Transverse colon (tissue), 4 donors: ENCODE measurements at regions not wholly inside any gene's neighbourhood (a gene's known extent, or its start where the extent isn't known, plus 50 kb on each side); places are given as distances from the start of the nearest gene placed in this dataset.

Experiments
- DNase-seq: peaks from one replicate; pipeline ENCODE4 v3.0.0-alpha.2; 2019
- H3K27ac ChIP-seq, 4 donors: fragments of 200-600 bp; sonication (generic); 2 replicates each; pipeline ENCODE4 v1.5.1; 2016 to 2018; ENCODE audit warnings: inconsistent platforms in 4 of 4
- H3K27me3 ChIP-seq: fragments of 200-600 bp; sonication (generic); 2 replicates; pipeline ENCODE4 v1.5.1; 2017; ENCODE audit warnings: inconsistent platforms
- H3K36me3 ChIP-seq, 4 donors: fragments of 200-600 bp; sonication (generic); 2 replicates each; pipeline ENCODE4 v1.5.1; 2017 to 2019; ENCODE audit warnings: inconsistent platforms in 4 of 4
- H3K4me1 ChIP-seq, 4 donors: fragments of 200-600 bp; sonication (generic); 2 replicates each; pipeline ENCODE4 v1.5.1; 2017 to 2020; ENCODE audit warnings: inconsistent platforms in 4 of 4
- H3K4me3 ChIP-seq, 4 donors: fragments of 200-600 bp; sonication (generic); 1 replicate in 1 of 4; 2 replicates in 3 of 4; pipeline versions ENCODE4 v1.5.1 to v1.6.1; 2017 to 2019; ENCODE audit warnings: inconsistent platforms in 4 of 4
- H3K9me3 ChIP-seq, 2 donors: fragments of 200-600 bp; sonication (generic); 2 replicates each; pipeline ENCODE4 v1.5.1; 2017 to 2019; ENCODE audit warnings: inconsistent platforms in 2 of 2
- CTCF ChIP-seq, 5 experiments: fragments of 200-600 bp in 3 of 5; fragments of 450-650 bp in 2 of 5; sonication (generic) in 3 of 5; IDR thresholded peaks; 1 replicate in 2 of 5; 2 replicates in 3 of 5; pipeline ENCODE4 v1.5.1; 2016 to 2017; ENCODE audit warnings: antibody characterized with exemption in 5 of 5, inconsistent platforms in 3 of 5, mild to moderate bottlenecking in 2 of 5, moderate library complexity in 1 of 5
- EP300 ChIP-seq: sonication (generic); formaldehyde crosslinking; IDR thresholded peaks from one replicate; pipeline ENCODE4 v1.6.1; 2017; ENCODE audit warnings: antibody characterized with exemption, low read depth
- POLR2A ChIP-seq: fragments of 450-650 bp; IDR thresholded peaks from one replicate; pipeline ENCODE4 v1.6.1; 2016; ENCODE audit warnings: antibody characterized with exemption, mild to moderate bottlenecking, moderate library complexity
- POLR2AphosphoS5 ChIP-seq, 3 donors: sonication (generic); formaldehyde crosslinking; IDR thresholded peaks; one replicate each; pipeline ENCODE4 v1.6.1; 2016; ENCODE audit warnings: antibody characterized with exemption in 3 of 3
- WGBS, 2 donors: methylation state at CpG; one replicate each; pipeline ENCODE4 v1.1.5; 2018; ENCODE audit warnings: low coverage in 1 of 2; 5-methylcytosine and 5-hydroxymethylcytosine counted together
- in situ Hi-C, 4 donors: fragments of 200-750 bp; cut with MboI; loops; one replicate each; pipeline versions ENCODE4 v1.15.0 to v1.15.1; 2017; ENCODE audit warnings: low sequenced_read_pairs in 3 of 4, low pct_ligation_motif_present in 1 of 4, low pct_unique_long_range_greater_than_20kb in 1 of 4
- intact Hi-C: fragments of 100-400 bp; cut with DNase I; formaldehyde crosslinking; loops from one replicate; pipeline ENCODE4 v1.15.1; 2023; ENCODE audit warnings: low total_unique reads

- in situ Hi-C loops (no loop called here), intact Hi-C loops (no loop called here)
- TF ChIP-seq POLR2AphosphoS5 (IDR thresholded peaks at IDR 0.05) (no peak), EP300 (no peak)
Measured at GRCh38 chr16:72542102-72542501, 370.1 kb upstream of the PMFBP1 start.

GRCh38 chr16:72537664-72538063 is 365.7 kb upstream of the PMFBP1 start:
- intact Hi-C loops: no loop called here
- no peak overlapping the region for H3K27ac ChIP-seq
- TF ChIP-seq CTCF (IDR thresholded peaks at IDR 0.05): no peak
- TF ChIP-seq EP300: no peak
- no peak for TF ChIP-seq POLR2AphosphoS5 (IDR thresholded peaks at IDR 0.05)
- TF ChIP-seq POLR2A: no peak
- no peaks in the 10 kb centered on the region for H3K4me1 ChIP-seq
- H3K4me3 ChIP-seq: no peak overlapping the region
- in situ Hi-C loops: no loop called here
- no peak for DNase-seq
- H3K9me3 ChIP-seq: no peaks in the 10 kb centered on the region
- H3K36me3 ChIP-seq: no peaks in the 10 kb centered on the region
- no peaks in the 10 kb centered on the region for H3K27me3 ChIP-seq

More at GRCh38 chr16:72542102-72542501, 370.1 kb upstream of the PMFBP1 start:
- Histone ChIP-seq H3K4me1 (no peaks in the 10 kb centered on the region), H3K4me3 (no peak overlapping the region), H3K27me3 (no peaks in the 10 kb centered on the region), H3K27ac (no peak overlapping the region), H3K9me3 (no peaks in the 10 kb centered on the region), H3K36me3 (no peaks in the 10 kb centered on the region)
- 96% methylated on average over 2 of the region's 2 CpGs; no CpG with 5 or more reads in 1 of the 2 donors for WGBS, 2 donors
- DNase-seq: no peak

- in situ Hi-C loops (no loop called here), intact Hi-C loops (no loop called here)
- Histone ChIP-seq H3K4me3 (no peak overlapping the region), H3K4me1 (no peaks in the 10 kb centered on the region), H3K27ac (no peak overlapping the region), H3K9me3 (no peaks in the 10 kb centered on the region), H3K36me3 (no peaks in the 10 kb centered on the region), H3K27me3 (no peaks in the 10 kb centered on the region)
- DNase-seq: no peak
- WGBS, 2 donors: 92 to 94% methylated on average over 2 of the region's 2 CpGs
- TF ChIP-seq POLR2A (no peak), POLR2AphosphoS5 (IDR thresholded peaks at IDR 0.05) (no peak), EP300 (no peak), CTCF (IDR thresholded peaks at IDR 0.05) (no peak)
Measured at GRCh38 chr16:72536723-72537435, 364.9 kb upstream of the PMFBP1 start.

GRCh38 chr16:72532906-72533410 is 361.0 kb upstream of the PMFBP1 start:
- no peak for DNase-seq
- Histone ChIP-seq H3K9me3 (no peaks in the 10 kb centered on the region), H3K27ac (no peak overlapping the region), H3K36me3 (no peaks in the 10 kb centered on the region), H3K27me3 (no peaks in the 10 kb centered on the region), H3K4me3 (no peak overlapping the region), H3K4me1 (no peaks in the 10 kb centered on the region)
- intact Hi-C loops (no loop called here), in situ Hi-C loops (no loop called here)
- TF ChIP-seq POLR2AphosphoS5 (IDR thresholded peaks at IDR 0.05) (no peak), POLR2A (no peak), CTCF (IDR thresholded peaks at IDR 0.05) (no peak), EP300 (no peak)
- WGBS, 2 donors: 77 to 87% methylated on average over 9 of the region's 9 CpGs

GRCh38 chr16:72530434-72530833 is 358.5 kb upstream of the PMFBP1 start:
- Histone ChIP-seq H3K36me3 (no peaks in the 10 kb centered on the region), H3K27me3 (no peaks in the 10 kb centered on the region), H3K9me3 (no peaks in the 10 kb centered on the region), H3K4me1 (no peaks in the 10 kb centered on the region), H3K4me3 (no peak overlapping the region), H3K27ac (no peak overlapping the region)
- TF ChIP-seq POLR2AphosphoS5 (IDR thresholded peaks at IDR 0.05) (no peak), CTCF (IDR thresholded peaks at IDR 0.05) (no peak), EP300 (no peak), POLR2A (no peak)
- 93 to 96% methylated on average over 2 of the region's 2 CpGs for WGBS, 2 donors
- no peak for DNase-seq
- in situ Hi-C loops (no loop called here), intact Hi-C loops (no loop called here)
